GM23248 (cell line): ENCODE measurements at regions not wholly inside any gene's neighbourhood (a gene's known extent, or its start where the extent isn't known, plus 50 kb on each side); places are given as distances from the start of the nearest gene placed in this dataset.

Experiments used
- DNase-seq: peaks from one replicate; pipeline ENCODE4 v3.0.0-alpha.2; 2015
- H2AFZ ChIP-seq: fragments of 200-600 bp; sonication (generic); 2 replicates; pipeline ENCODE4 v1.6.1; 2016; ENCODE audit warnings: antibody characterized with exemption
- H3F3A ChIP-seq: fragments of 200-600 bp; sonication (generic); 2 replicates; pipeline ENCODE4 v1.6.1; 2016; ENCODE audit warnings: mild to moderate bottlenecking, antibody characterized with exemption, mixed run types; ENCODE audit not compliant: insufficient read depth
- H3K27ac ChIP-seq: fragments of 200-600 bp; sonication (generic); 2 replicates; pipeline ENCODE4 v1.5.1; 2016; ENCODE audit warnings: mild to moderate bottlenecking
- H3K27me3 ChIP-seq: fragments of 200-600 bp; sonication (generic); replicated peaks from 2 replicates; pipeline ENCODE4 v1.6.1; 2016; ENCODE audit warnings: mild to moderate bottlenecking; ENCODE audit not compliant: insufficient read depth
- H3K36me3 ChIP-seq: fragments of 200-600 bp; sonication (generic); 2 replicates; pipeline ENCODE4 v1.6.1; 2016; ENCODE audit warnings: low read depth, mild to moderate bottlenecking
- H3K4me1 ChIP-seq: fragments of 200-600 bp; sonication (generic); 2 replicates; pipeline ENCODE4 v1.6.1; 2016; ENCODE audit warnings: mild to moderate bottlenecking; ENCODE audit not compliant: insufficient read depth
- H3K4me2 ChIP-seq: fragments of 200-600 bp; sonication (generic); one replicate; pipeline ENCODE4 v1.6.1; 2016; ENCODE audit warnings: mild to moderate bottlenecking; ENCODE audit not compliant: unreplicated experiment
- H3K4me3 ChIP-seq: fragments of 200-600 bp; sonication (generic); 2 replicates; pipeline ENCODE4 v1.5.1; 2016; ENCODE audit warnings: mild to moderate bottlenecking
- H3K79me2 ChIP-seq: fragments of 200-600 bp; sonication (generic); 2 replicates; pipeline ENCODE4 v1.6.1; 2016; ENCODE audit warnings: mild to moderate bottlenecking; ENCODE audit not compliant: insufficient read depth
- H3K9ac ChIP-seq: fragments of 200-600 bp; sonication (generic); 2 replicates; pipeline ENCODE4 v1.6.1; 2016; ENCODE audit warnings: mild to moderate bottlenecking
- H3K9me2 ChIP-seq: fragments of 200-600 bp; sonication (generic); 2 replicates; pipeline ENCODE4 v1.6.1; 2016; ENCODE audit warnings: mixed run types, mild to moderate bottlenecking, moderate library complexity; ENCODE audit not compliant: insufficient read depth
- H3K9me3 ChIP-seq: fragments of 200-600 bp; sonication (generic); one replicate; pipeline ENCODE4 v1.6.1; 2017; ENCODE audit warnings: low read depth
- H4K20me1 ChIP-seq: fragments of 200-600 bp; sonication (generic); 2 replicates; pipeline ENCODE4 v1.6.0; 2016; ENCODE audit not compliant: insufficient read depth
- EZH2 ChIP-seq: fragments of 200-600 bp; sonication (generic); IDR thresholded peaks from 2 replicates; pipeline ENCODE4 v1.6.1; 2018; ENCODE audit warnings: antibody characterized with exemption, mild to moderate bottlenecking; ENCODE audit not compliant: insufficient read depth, poor library complexity, severe bottlenecking
- EZH2phosphoT487 ChIP-seq: fragments of 200-600 bp; sonication (generic); IDR thresholded peaks from 2 replicates; pipeline ENCODE4 v1.6.1; 2018; ENCODE audit warnings: antibody characterized with exemption, moderate library complexity, mild to moderate bottlenecking, low read depth; ENCODE audit not compliant: insufficient read depth
- WGBS, 2 experiments: methylation state at CpG; one replicate each; pipeline ENCODE4 v1.1.6; 2015 to 2017; ENCODE audit warnings: low lambda C conversion rate in 2 of 2, low coverage in 1 of 2; ENCODE audit errors: missing lambda C conversion rate in 2 of 2; 5-methylcytosine and 5-hydroxymethylcytosine counted together
- in situ Hi-C: fragments of 300-500 bp; cut with MboI; formaldehyde crosslinking; loops from 2 replicates; pipeline ENCODE4 v1.15.0; 2020

GRCh38 chr13:60857698-60858097 lies 460.7 kb downstream of the TDRD3 start:
- WGBS, 2 experiments = 28 to 30% methylated on average over 4 of the region's 4 CpGs
- H3K27ac ChIP-seq = no peak overlapping the region
- H3K9me3 ChIP-seq = no peaks in the 10 kb centered on the region
- no peak overlapping the region for H2AFZ ChIP-seq
- no peaks in the 10 kb centered on the region for H3F3A ChIP-seq
- no peak for DNase-seq
- H3K79me2 ChIP-seq = no peaks in the 10 kb centered on the region
- H3K9me2 ChIP-seq = no peaks in the 10 kb centered on the region
- H4K20me1 ChIP-seq = no peaks in the 10 kb centered on the region
- H3K9ac ChIP-seq = no peak overlapping the region
- no peak overlapping the region for H3K4me3 ChIP-seq
- no peaks in the 10 kb centered on the region for H3K27me3 ChIP-seq
- TF ChIP-seq EZH2 (no peak), EZH2phosphoT487 (no peak)
- in situ Hi-C loops = no loop called here
- H3K36me3 ChIP-seq = no peaks in the 10 kb centered on the region
- no peak overlapping the region for H3K4me2 ChIP-seq
- no peaks in the 10 kb centered on the region for H3K4me1 ChIP-seq

DNA sequence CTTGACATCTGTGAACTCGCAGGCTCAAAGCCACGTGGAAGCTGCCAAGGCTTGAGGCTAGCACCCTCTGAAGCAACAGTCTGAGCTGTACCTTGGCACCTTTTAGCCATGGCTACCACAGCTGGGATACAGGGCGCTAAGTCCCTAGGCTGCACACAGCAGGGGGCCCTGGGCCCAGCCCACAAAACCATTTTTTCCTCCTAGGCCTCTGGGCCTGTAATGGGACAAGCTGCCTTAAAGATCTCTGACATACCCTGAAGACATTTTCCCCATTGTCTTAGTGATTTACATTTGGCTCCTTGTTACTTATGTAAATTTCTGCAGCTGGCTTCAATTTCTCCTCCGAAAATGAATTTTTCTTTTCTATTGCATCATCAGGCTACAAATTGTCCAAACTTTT lies 455.9 kb downstream of the TDRD3 start:
- WGBS, 2 experiments = 13 to 16% methylated on average over 4 of the region's 4 CpGs
- TF ChIP-seq EZH2 (no peak), EZH2phosphoT487 (no peak)

DNA sequence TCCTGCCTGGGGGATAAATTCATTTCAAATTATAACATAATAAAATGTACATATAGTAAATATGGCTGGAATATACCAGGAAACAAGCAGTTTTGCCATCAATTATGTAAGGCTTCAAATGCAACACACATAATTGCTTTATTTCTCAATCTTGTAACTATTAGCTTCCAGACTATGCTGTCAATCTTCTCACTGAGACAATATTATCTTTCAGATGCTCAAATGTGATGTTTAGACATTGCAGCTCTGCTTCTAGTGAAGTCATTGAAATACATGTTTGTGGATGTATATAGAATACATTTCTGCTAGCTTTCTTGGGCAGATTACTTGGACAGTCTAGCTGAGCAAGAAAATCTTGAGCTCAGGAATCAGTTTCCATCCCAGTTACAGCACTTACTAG lies 454.4 kb downstream of the TDRD3 start:
- Histone ChIP-seq H4K20me1 (no peaks in the 10 kb centered on the region), H3K4me1 (no peaks in the 10 kb centered on the region), H3K4me3 (no peak overlapping the region), H3K9me3 (no peaks in the 10 kb centered on the region), H3K27me3 (no peaks in the 10 kb centered on the region), H3F3A (no peaks in the 10 kb centered on the region), H3K9me2 (no peaks in the 10 kb centered on the region), H3K9ac (no peak overlapping the region), H3K36me3 (no peaks in the 10 kb centered on the region), H3K4me2 (no peak overlapping the region), H3K27ac (no peak overlapping the region), H2AFZ (no peak overlapping the region), H3K79me2 (no peaks in the 10 kb centered on the region)
- no peak for DNase-seq
- TF ChIP-seq EZH2phosphoT487 = no peak
- no peak for TF ChIP-seq EZH2
- in situ Hi-C loops = no loop called here

More for the DNA sequence above, 455.9 kb downstream of the TDRD3 start:
- H3K9me3 ChIP-seq = no peaks in the 10 kb centered on the region
- no peaks in the 10 kb centered on the region for H3K4me1 ChIP-seq
- no peak overlapping the region for H3K4me2 ChIP-seq
- no peak overlapping the region for H3K9ac ChIP-seq
- H3K27ac ChIP-seq = no peak overlapping the region
- no peaks in the 10 kb centered on the region for H3F3A ChIP-seq
- no peaks in the 10 kb centered on the region for H3K27me3 ChIP-seq
- no peaks in the 10 kb centered on the region for H4K20me1 ChIP-seq
- in situ Hi-C loops = no loop called here
- H3K79me2 ChIP-seq = no peaks in the 10 kb centered on the region
- H3K36me3 ChIP-seq = no peaks in the 10 kb centered on the region
- H2AFZ ChIP-seq = no peak overlapping the region
- no peaks in the 10 kb centered on the region for H3K9me2 ChIP-seq
- DNase-seq = no peak
- H3K4me3 ChIP-seq = no peak overlapping the region

DNA sequence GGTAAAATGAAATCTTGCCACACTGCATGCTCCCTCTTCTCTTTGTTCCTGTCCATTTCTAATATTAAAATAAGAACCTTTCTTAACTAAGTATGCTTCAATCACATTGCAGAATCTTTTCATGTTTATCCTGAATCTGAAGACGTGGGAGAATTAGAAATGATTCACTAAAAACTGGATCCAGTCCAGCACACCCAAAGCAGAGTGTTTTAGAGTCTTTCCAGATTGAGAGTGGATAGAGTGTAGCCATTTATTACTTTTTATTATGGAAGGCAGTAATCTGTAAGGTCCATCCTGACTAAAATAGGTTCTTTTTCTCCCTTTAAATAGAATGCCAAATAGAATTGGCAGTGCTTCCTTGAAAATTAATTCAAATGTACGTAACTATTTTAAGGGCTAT lies 453.5 kb downstream of the TDRD3 start:
- H2AFZ ChIP-seq = no peak overlapping the region
- no peak overlapping the region for H3K4me3 ChIP-seq
- H3K9ac ChIP-seq = no peak overlapping the region
- in situ Hi-C loops = no loop called here
- H3K36me3 ChIP-seq = no peaks in the 10 kb centered on the region
- 17 to 23% methylated on average over 2 of the region's 2 CpGs for WGBS, 2 experiments
- DNase-seq = no peak
- H3K9me3 ChIP-seq = no peaks in the 10 kb centered on the region
- no peaks in the 10 kb centered on the region for H4K20me1 ChIP-seq
- H3K27ac ChIP-seq = no peak overlapping the region
- H3K9me2 ChIP-seq = no peaks in the 10 kb centered on the region
- H3K27me3 ChIP-seq = no peaks in the 10 kb centered on the region
- H3K4me2 ChIP-seq = no peak overlapping the region
- no peaks in the 10 kb centered on the region for H3F3A ChIP-seq
- H3K79me2 ChIP-seq = no peaks in the 10 kb centered on the region
- H3K4me1 ChIP-seq = no peaks in the 10 kb centered on the region
- no peak for TF ChIP-seq EZH2
- TF ChIP-seq EZH2phosphoT487 = no peak

DNA sequence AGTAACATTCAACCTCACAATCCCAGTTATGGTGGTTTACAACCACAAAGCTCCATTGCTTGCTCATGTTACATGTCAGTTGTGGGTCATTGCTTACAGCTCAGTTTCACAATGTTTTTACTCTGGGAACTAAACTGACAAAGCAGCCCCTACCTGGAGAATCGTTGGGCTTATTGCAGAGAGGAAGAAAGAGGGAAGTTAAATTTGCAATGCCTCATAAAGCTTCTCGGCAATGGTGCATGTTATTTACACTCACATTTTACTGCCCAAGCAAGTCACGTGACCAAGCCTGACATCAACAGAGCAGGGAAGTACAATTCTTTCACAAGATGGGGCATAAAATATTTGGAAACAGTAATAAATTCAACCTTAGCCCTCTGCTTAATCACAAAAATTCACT lies 441.6 kb downstream of the TDRD3 start:
- no peaks in the 10 kb centered on the region for H3K9me3 ChIP-seq
- no peak overlapping the region for H3K9ac ChIP-seq
- in situ Hi-C loops = no loop called here
- 19 to 30% methylated on average over 3 of the region's 3 CpGs for WGBS, 2 experiments
- H3K4me1 ChIP-seq = no peaks in the 10 kb centered on the region
- H3K27ac ChIP-seq = no peak overlapping the region
- H3K4me3 ChIP-seq = no peak overlapping the region
- no peak overlapping the region for H2AFZ ChIP-seq
- H3K27me3 ChIP-seq = no peaks in the 10 kb centered on the region
- H3K4me2 ChIP-seq = no peak overlapping the region
- H3F3A ChIP-seq = no peaks in the 10 kb centered on the region
- no peaks in the 10 kb centered on the region for H4K20me1 ChIP-seq
- no peaks in the 10 kb centered on the region for H3K36me3 ChIP-seq
- DNase-seq = no peak
- TF ChIP-seq EZH2 = no peak
- no peak for TF ChIP-seq EZH2phosphoT487
- no peaks in the 10 kb centered on the region; the same call in 1 of the 2 replicates for H3K9me2 ChIP-seq
- no peaks in the 10 kb centered on the region for H3K79me2 ChIP-seq
